LNCaP clone FGC (cell line): ENCODE measurements at regions not wholly inside any gene's neighbourhood (a gene's known extent, or its start where the extent isn't known, plus 50 kb on each side); places are given as distances from the start of the nearest gene placed in this dataset.
"Not testable (repeated sequence)": the region's sequence is repeated elsewhere in the genome, so short reads cannot be mapped to it uniquely, and the experiment has no call there.

Experiments used
- DNase-seq: peaks from one replicate; pipeline ENCODE4 v3.0.0-alpha.2; 2011; ENCODE audit warnings: low read depth
- H3K4me3 ChIP-seq: 2 replicates; pipeline ENCODE4 v1.5.1; 2011; ENCODE audit warnings: mild to moderate bottlenecking, low read depth, low read length, control low read depth
- CTCF ChIP-seq: IDR thresholded peaks from 2 replicates; pipeline ENCODE4 v1.5.1; 2012; ENCODE audit warnings: mild to moderate bottlenecking; ENCODE audit not compliant: control insufficient read depth, insufficient read depth; ENCODE audit errors: extremely low read depth

- DNase-seq: no peak
- H3K4me3 ChIP-seq: no peak overlapping the region
- TF ChIP-seq CTCF: no peak
Observed at GRCh38 chr4:167903291-167903721, 189.0 kb upstream of the ANXA10 start.

GRCh38 chr4:167906851-167907250 lies 185.5 kb upstream of the ANXA10 start:
- no peak for DNase-seq
- TF ChIP-seq CTCF: no peak
- no peak overlapping the region for H3K4me3 ChIP-seq

GRCh38 chr4:167908816-167909215 lies 183.5 kb upstream of the ANXA10 start:
- no peak for TF ChIP-seq CTCF
- no peak overlapping the region for H3K4me3 ChIP-seq
- no peak for DNase-seq

- not testable (repeated sequence) for DNase-seq, H3K4me3 ChIP-seq
Observed at GRCh38 chr4:167912535-167912934, 179.8 kb upstream of the ANXA10 start.

GRCh38 chr4:167918077-167918476 lies 174.3 kb upstream of the ANXA10 start:
- no peak overlapping the region for H3K4me3 ChIP-seq
- no peak for DNase-seq
- no peak for TF ChIP-seq CTCF

GRCh38 chr4:167930166-167930565 lies 162.2 kb upstream of the ANXA10 start:
- TF ChIP-seq CTCF: no peak
- no peak overlapping the region for H3K4me3 ChIP-seq
- DNase-seq: no peak

GRCh38 chr4:167934216-167934615 lies 158.1 kb upstream of the ANXA10 start:
- no peak for TF ChIP-seq CTCF
- H3K4me3 ChIP-seq: no peak overlapping the region
- no peak for DNase-seq

- no peak for TF ChIP-seq CTCF
- no peak for DNase-seq
- H3K4me3 ChIP-seq: no peak overlapping the region
Observed at GRCh38 chr4:167939863-167940616, 152.3 kb upstream of the ANXA10 start.
